NCI-H526 treated with DMSO at 0.1 percent for 48 hours (cell line): ENCODE measurements at regions not wholly inside any gene's neighbourhood (a gene's known extent, or its start where the extent isn't known, plus 50 kb on each side); places are given as distances from the start of the nearest gene placed in this dataset.

Experiments
- DNase-seq: peaks from one replicate; lab custom pipeline; 2025; lab: John Stamatoyannopoulos, UW

DNA sequence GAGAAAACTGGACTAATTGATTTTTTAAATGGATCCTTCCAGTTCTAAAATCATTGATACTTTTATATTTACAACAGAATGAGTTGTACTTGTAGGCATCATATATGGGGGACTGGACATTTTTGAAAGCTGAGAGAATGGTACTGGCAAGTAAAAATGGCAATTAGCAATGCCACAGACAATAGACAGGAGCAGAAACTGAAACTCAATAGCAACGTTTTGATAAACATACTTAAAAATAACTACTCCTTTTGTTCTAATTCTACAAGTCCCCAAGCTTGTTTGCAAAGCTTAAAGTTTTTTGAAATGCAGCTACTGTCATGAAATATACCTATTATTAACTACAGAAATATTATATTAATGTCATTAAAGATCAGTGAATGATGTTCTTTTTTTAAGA, 52.8 kb upstream of the FBXL7 start:
- DNase-seq, result no peak

DNA sequence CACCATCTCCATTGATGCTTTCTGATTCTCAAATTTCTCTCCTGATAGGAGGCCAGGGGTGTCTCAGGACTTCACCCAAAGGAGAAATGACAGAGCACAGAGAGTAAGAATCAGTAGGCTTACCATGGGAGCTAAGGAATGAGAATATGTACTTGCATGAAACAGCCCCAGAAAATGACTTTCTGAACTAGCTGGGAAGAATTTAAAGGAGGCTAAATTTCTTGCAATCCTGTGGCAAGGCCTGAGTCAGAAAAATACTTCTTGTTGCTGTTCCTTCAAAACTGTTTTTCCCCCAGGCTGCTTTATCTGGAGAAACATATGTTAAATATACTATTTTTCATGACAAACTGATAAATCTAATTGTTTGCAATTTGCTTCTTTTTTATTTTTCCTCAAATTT, 53.4 kb upstream of the FBXL7 start:
- DNase-seq, result no peak

DNA sequence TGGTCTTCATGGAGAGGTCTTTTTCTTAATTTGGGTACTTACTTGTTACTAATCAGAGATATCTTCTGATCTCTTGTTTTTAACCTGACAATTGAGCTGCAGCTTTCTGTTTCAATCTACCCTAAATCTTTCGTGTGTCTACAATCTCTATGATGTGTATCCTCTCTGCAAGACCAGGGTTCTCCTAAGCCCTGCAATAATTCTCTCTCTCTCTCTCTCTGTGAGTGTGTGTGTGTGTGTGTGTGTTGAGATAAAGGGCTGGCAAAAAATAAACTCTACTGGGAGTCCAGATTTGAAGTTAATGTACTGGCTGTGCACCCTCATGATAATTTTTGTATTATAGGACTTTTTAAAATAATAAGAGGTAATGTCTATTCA, 57.8 kb upstream of the FBXL7 start:
- no peak for DNase-seq

DNA sequence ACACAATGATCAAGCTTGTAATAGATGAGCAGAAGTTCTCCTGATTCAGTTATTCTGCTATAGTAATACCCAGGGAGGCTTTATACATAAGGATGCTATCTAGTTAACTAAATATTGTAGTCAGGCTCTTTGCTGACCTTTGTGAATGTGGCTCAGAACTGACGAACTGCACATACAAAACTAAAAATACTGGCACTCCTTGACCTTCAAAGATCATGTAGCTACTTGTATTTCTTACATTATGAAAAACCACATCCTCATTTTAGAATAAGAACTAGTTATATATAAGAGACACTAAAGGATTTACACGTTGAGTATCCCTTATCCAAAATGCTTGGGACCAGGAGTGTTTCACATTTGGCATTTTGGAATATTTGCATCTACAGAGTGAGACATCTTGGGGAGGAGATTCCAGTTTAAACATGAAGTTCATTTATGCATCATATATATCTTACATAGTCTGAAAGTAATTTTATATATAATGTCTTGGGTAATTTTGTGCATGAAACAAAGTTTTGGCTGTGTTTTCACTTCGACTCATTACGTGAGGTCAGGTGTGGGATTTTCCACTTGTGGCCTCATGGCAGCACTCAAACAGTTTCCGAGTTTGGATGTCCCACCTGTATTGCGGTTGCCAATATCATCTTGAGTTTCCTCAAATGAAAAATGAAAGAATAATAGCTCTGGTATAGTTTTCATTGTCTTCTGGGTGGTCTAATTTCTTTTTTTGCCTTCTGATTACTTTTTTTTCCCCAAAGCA, 58.4 kb upstream of the FBXL7 start:
- DNase-seq, result no peak

DNA sequence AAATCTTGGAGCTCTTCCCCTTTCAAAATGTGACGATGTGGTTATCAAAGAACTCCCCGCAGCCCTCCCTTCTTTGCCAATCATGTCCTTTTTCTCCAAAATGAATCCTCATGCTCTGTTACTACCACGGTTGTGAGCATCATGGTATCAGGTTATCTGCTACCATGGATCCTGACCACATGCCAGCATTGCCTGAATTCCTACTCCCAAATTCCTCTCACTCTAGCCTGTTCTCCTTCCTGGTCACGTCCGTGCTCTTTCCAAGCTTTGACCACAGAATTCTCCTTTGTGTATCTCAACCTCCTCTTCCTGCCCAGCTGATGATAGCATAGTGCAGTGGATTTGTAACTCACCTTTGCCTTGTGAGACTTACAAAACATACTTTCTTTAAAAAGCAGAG, 59.5 kb upstream of the FBXL7 start:
- no peak for DNase-seq

DNA sequence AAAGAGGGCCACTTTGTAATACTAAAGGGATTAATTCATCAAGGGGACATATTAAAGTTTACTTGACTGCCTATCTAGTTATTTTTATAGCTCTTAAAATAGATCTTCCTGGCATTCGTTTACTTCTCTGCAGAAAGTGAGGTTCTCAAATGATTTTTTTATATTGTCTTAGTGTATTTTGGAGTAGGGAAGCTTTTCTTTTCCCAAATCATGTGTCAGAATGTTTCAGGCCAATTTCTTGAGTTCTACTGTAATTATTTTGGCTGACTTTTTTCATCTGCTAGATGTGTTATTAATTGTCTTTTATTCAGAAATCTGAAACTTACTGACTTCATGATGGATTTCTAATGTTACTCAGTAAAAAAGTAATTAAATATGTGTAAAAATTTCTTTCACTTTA, 60.2 kb upstream of the FBXL7 start:
- DNase-seq, result no peak

DNA sequence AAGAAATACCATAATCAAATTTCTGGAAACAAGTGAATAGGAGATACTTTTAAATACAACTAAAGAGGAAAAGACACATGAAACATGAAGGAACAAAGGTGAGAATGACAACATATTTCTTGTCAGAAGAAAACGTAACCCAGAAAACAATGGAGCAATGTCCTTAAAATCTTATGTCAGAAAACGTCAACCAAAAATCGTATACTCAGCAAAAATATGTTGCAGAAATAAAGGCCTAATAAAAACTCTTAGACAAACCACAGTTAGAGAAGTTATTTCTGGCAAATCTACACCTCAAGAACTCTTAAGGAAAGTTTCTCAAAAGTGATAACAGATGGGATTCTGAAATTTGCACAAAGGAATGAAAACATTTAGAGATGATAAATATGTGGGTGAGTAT, 66.3 kb upstream of the FBXL7 start:
- no peak for DNase-seq

DNA sequence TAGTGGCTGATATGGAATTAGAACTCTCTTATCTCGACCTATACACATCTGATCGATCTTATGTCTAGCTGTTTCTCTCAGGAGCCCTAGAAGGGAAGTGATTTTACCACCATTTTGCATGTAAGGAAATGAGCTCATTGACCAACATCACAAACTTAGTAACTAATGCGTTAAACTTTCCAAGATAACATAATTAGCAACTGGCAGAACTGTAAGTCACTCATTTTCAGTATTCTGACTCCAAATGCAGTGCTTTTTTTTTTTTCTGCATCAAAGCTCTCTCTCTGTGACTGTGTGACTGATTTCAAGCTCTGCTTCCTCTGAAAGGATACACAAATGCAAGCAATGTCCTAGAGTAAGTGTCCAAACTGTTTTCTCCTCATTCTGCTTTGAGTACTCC, 68.1 kb upstream of the FBXL7 start:
- no peak for DNase-seq

DNA sequence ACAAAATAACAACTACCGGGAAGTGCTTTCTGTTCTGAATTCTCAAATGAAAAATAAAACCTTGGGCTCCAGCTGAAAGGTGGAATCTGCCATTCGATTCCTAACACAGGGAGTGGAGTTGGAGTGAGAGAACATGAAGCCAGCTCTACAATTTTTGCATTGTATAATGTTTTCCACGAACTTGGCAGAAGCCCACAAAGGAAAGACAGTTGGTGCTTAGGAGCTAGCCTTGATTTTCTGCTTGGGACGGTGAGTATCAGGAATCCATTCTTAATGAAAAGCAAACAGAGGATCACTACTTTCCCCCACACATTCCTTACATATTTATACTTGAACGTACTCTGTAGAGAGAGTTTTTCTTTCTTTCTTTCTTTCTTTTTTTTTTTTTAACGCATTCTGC, 74.2 kb upstream of the FBXL7 start:
- DNase-seq, result no peak

DNA sequence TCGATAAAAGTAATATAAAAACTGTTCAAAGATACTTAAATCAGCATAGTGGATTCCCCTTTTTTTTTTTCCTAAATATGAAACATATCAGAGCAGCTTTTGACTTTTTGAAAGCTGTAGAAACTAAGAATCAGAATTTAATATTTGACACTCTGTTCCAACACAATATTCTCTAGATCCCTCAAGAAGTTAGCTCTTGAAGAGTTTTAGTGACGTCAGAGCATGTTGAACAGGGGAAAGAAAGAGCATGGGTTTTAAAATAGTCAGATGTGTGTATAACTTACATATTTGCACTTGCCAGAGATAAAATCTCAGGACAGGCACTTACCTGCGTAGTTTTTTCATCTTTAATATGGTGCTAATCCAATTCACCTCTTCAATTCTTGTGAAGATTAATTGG, 75.2 kb upstream of the FBXL7 start:
- DNase-seq, result no peak

DNA sequence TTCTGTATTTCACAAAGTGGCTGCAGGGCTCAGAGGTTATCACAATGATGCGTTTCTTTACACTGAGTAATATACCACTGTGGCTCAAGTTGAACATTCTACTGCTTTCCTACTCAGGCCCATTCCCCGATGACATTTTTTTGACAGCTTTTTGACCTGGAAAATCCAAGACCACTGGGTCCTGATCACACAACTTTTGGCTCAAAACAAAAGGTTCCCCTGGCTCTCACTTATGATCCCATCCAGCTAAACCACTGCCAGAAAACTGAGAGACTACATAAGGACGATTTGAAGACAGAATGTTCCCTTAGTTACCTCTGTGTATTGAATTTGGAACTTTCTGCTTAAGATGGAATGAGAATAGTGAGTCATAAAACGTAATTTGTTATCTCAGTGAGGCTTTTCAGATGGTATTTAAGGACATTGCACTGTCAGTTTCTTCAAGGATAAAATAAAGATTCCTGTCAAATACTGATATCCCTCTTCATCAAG, 78.0 kb upstream of the FBXL7 start:
- DNase-seq, result no peak

DNA sequence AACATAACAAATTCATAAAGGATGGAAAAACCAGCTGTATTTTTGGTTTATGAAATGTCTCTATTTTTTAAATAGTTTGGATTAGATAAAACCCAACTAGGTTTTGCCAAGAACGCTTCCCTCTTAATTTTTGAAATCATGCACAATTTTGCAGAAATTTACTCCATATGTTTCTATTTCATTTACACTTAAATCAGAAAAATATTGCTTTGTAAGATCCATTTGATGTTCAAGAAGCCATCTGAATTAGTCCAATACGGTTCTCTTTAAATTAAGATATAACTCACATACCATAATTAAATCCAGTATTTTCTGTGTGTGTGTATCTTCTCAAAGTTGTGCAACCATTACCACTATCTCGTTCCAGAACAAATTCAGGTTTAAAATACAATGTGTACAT, 78.6 kb upstream of the FBXL7 start:
- DNase-seq, result no peak

DNA sequence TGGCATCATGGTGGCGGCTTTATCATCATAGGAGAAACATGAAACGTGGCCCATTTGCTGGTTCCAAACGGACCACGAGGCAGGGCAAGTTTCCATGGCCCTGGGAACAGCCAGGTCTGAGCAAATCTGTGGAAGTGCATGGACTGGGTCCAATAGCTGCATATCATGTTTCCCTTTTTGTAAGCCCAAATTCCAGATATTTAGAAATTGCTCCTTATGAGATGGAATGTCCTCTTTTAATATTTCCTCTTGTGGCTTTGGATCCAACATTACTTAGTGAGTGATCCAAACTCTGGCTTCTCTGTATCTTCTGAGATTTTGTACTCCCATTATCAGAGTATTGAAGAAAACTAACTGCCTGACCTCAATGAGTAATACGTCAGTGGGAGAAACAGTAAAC, 79.8 kb upstream of the FBXL7 start:
- no peak for DNase-seq

DNA sequence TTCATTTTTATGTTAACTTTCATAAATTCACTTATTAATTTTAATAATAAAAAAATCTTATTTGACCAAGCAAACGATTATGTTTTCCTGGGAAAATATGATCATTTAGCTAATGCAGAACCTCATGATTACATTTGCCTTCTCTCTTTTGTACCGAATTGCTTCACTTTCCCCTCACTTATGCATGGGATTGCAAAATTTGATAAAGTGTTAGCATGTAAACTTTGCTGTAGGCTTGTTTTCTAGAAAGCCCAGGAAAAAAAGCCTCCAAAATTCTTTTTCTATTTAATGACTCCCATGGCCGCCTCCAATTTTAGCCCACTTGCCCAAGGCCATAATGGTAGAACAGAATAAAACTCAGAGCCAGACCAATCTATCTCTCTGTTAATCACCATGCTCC, 82.8 kb upstream of the FBXL7 start:
- DNase-seq, result no peak

DNA sequence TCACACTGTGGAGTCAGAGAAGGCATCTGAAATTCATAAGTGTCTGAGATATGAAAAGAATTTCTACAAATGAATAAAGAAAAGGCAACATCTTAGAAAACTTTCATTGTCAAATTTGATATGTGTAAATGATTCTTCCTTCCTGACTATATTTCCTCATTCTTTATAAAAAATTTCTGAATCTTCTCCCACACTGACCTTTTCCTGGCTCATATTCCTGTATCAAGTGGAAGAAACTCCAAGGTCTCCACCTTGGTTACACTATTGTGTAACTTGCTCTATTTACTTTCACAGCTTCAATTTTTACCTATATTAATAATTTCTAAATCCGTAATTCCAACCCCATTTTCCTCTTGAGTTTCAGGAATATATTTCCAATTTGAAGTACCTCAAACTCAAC, 93.5 kb upstream of the FBXL7 start:
- no peak for DNase-seq

DNA sequence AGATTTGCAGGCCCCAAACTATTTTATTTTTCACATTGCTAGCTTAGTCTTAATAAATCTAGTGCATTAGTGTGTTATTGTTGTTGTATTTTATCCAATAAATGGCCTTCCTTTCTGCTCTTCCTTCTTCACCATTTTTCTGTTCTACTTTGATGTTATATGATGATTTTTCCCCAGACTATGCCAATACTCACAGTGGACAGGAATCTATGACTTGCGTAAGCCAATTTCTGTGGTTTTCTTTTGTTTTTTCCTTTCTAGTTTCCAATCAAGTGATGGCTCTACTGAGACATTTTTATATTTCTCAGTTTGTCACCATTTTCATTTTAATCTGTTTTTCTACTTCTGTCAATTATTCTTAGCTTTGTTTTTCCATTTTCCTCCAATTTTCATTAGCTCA, 106.8 kb upstream of the FBXL7 start:
- DNase-seq, result no peak

DNA sequence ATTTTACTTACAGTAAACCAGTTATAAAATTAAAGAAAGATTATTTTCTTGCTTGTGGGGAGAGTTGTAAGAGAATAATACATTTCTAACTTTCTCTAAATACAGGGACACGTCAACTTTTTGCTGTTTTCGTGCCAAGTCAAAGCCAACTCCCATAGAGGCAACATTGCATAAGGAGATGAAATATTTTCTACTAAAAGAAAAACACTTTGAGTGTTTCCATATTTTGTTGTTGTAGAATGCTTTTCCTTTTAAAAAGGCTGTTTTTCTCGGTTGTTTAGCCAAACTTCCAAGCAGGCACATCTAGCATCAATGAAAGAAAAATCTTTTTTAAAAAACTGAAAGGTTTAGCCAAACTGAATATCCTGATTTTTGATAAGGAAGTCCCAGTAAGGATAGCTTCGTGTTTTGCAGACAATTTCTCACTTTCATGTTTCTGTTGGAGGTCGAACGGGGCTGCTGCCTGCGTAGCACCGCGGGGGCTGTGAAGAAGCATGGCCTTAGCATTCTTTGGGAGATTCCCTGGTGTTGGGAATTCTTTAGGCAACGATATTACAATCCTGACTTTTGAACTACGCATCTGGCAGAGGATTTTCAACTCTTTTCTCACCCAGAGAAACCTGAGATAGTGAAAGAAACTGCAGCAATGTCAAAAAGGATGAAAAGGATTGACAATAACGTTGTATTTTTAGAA, 108.1 kb upstream of the FBXL7 start:
- DNase-seq, result no peak

DNA sequence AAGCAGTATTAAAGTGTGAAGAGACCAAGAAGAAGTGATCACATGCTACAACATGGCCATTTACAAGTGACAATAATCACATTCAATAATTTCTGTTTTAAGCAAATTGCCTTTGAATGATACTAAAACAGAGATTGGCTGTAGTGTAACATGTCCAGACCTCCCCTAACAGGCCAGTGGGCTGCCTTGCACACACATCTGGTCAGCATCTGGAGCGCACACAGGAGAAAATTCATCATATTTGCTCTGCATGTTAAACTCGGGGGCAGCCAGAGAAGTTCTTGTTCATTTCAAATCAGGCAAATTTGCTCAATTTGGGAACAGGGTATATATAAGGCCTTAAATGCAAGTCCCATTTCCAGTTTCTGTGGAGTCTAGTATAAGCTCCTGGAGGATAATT, 111.1 kb upstream of the FBXL7 start:
- DNase-seq, result no peak

DNA sequence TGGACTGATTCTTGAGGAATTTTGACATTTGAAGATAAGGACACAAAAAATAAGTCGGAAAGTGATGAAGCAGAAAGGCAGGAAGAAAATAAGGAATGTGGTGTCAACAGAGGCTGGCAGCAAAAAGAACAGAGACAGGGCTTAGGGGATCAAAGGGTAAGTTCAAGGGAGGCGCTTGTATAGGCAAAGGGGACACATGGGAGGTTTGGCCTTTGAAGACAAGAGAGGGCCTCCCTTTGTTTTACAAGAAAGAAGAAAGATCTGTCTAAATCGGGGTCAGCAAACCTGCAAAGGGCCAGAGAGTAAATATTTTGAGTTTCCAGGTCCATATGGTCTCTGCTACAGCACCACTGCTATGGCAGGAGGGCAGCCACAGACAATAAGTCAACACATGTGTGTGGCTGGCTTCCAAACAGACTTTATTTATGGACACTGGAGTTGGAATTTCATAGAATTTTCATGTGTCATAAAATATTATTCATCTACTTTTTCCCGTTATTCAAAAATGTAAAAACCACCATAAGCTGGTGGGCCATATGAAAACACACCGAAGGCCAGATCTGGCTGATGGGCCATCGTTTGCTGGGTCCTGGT, 112.0 kb upstream of the FBXL7 start:
- DNase-seq, result no peak

DNA sequence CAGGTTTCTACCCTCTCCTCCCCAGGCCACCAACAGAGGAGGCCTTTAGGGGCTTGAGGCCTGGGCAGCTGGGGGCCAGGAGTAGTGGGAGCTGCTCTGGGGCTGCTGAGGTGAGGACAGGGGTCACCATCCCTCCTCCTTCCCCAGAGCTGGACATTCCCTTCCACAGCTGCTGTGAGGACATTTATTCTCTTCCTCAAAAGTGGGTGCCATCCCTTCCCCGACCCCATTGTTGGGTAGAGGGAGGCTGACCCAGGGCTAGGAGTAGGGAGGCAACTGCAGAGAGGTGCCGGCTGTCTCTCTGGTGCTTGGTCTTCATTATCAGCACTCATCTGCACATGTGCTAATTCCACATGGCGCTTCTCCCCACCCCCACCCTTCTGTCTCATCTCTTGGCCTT, 113.9 kb upstream of the FBXL7 start:
- DNase-seq, result no peak

DNA sequence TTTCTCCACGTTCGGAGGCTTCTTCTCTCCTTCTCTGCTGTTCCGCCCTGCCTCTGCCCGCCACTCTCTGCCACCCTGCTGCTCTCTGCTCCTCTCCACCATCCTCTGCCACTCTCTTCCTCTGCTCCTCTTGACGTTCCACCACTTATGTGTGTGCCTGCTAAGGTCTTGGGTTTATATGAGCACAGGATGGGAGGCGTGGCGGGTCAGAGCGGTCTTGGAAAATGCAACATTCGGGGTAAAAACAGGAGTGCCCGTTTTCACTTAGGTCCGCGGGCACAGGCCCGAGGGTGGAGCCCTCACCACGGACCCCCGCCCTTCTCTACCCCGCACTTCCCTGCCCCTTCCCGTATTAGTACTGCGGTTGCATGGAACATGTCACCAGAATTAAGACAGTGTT, 114.4 kb upstream of the FBXL7 start:
- DNase-seq, result no peak

DNA sequence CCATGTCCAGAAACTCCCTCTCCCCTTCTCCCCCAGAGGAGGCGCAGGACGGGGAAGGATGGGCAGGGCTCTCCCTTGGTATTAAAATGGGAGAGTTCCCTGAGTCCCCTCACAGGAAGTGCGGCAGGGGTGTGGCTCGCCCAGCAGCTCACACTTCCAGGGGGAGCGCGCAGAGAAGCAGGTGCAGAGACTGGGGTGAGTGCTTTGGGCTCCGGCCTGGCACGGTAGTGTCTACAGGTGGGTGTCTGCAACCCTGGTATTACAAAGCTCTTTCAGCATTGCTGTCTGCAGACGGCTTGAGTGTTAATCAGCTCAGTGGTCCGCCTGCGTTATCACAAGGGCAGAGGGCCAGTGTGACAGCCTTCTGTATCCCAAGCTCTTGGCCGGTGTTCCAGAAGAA, 114.9 kb upstream of the FBXL7 start:
- DNase-seq, result no peak

DNA sequence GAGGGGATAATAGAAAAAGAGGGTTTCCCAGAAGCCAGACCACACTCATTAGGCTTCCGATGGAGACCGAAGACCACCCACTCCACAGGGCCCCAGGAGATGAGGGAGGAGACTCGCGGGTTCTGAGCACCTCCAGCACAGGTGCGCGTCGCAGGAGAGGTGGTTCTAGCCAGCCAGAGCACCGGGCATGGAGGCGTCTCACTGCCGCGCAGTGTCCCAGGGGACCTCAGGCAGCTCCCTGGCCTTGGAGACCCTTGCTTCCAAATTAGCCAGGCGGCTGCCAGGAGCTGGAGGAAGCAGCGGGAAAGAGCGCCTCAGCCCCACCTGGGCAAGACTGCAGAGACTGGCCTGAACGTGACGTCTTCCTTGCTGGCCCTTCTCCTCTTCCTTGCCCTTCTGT, 115.4 kb upstream of the FBXL7 start:
- no peak for DNase-seq

DNA sequence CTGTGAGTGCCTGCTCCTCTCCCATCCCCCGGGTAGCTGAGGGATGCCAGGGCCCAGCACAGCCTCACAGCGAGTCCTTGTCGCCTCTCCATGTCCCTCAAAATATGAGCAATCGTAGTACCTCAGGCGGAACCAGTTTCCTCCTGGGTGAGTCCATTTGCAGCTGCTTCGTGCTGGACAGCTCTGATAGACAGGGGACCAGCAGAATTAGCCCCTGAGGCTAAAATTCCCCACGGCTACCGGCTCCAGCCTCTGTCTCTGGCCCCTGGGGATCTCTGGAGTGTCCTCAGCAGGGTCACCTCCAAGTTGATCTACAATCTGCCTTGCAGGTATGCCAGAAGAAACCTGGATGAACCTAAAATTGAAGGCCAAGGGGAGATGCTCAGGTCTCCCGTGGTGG, 115.8 kb upstream of the FBXL7 start:
- no peak for DNase-seq
